ENCODE measurements at regions not wholly inside any gene's neighbourhood (a gene's known extent, or its start where the extent isn't known, plus 50 kb on each side); places are given as distances from the start of the nearest gene placed in this dataset.

DNA sequence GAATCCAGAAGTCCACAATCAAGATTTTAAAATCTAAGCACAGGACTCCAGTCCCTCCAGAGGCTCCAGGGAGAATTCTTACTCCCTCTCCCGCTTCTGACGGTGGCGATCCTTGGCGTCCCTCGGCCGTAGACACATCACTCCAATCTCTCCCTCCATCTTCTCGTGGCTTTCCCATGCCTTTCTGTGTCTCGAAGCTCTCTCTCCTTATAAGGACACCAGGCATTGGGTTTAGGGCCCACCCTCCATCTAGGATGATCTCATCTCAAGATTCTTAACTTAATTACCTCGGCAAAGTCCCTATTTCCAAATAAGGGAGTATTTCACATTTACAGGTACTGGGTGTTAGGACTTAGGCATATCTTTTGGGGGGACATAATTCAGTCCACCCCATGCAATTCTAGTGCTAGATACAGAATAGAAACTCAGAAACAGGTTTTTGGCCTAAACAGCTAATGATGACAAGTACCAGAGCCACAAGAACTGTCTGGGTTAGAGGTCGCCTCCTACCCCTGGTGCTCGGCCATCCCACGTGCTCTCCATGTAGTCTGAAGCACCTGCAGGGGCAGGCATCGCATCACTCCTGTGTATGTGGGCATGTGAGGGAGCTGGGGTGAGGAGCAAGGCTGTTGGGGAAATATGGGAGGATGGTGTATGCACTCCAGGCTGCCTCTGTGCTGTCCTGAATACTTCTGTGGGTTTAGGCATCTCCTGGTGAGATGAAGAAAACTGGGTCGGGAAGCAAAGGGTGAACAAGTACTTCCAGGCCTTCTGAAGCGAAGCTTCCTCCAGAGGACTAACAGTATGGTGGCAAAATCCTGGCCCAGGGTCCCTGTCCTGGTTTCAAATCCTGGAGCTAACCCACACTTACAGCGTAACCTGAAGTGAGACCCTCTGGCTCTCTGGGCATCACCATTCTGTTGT is 298.3 kb upstream of the ZMIZ1 start:
- peak; percentile 70 for DNase-seq

DNA sequence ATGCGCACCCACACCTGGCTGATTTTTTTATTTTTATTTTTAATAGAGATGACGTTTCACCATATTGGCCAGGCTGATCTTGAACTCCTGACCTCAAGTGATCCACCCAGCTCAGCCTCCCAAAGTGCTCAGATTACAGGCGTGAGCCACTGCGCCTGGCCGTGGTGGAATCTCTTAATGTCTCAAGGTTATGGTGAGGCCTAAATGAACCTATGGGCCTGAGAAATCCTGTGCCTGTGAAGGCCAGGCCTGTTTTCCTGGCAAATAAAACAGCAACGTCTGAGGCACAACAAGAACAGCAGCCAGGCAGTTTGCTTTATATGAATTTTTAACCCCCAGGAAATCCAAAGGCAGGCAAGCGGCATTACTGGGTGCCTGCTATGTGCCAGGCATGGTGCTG is 297.5 kb upstream of the ZMIZ1 start:
- no peak for DNase-seq

DNA sequence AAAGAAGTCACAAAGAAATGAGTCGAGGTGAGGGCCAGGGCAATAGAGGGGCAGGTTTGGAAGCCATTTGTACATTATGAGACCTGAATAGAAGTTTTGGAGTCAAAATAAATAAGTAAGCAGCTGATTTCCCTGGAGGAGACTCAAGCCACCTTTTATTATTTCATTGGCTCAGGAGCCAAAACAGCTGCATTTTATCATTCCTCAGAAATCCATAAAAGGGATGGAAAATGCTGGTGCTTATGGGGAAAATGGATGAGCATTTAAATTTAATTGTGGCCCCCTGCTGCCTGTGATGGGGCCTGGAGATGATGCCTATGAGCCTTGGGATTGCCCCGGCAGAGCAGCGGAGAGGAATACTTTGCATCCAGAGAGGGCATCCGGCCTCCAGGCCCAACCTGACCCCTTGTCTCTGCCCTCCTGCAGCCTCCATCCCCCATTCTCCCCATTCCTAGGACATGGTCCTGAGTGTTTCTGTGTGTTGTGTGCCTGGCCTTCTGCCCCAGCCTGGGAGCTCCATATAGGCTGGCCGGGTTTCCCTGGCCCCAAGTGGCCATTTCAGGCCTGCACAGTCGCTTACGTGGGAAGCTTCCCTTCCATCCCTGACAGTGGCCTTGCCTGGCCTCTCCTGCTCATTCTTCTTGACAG is 296.8 kb upstream of the ZMIZ1 start:
- DNase-seq, result no peak

DNA sequence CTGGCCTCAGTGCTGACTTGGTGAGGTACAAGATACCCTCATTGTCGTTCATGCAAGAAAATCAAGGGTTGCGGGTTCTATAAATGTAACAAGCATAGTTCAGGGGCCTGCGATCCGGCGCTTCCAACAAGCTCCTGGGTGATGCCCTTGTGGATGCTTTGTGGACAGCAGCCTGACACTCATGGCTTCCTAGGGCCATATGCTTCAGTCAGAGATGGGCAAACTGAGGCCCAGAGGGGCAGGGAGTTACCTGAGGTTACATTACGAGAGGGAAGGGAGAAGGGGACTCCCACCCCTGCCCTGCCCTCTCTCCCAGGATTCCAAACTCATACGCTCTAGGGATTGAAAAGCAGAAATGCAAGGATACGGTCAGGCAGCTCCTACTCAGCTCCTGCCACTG is 296.3 kb upstream of the ZMIZ1 start:
- no peak for DNase-seq

DNA sequence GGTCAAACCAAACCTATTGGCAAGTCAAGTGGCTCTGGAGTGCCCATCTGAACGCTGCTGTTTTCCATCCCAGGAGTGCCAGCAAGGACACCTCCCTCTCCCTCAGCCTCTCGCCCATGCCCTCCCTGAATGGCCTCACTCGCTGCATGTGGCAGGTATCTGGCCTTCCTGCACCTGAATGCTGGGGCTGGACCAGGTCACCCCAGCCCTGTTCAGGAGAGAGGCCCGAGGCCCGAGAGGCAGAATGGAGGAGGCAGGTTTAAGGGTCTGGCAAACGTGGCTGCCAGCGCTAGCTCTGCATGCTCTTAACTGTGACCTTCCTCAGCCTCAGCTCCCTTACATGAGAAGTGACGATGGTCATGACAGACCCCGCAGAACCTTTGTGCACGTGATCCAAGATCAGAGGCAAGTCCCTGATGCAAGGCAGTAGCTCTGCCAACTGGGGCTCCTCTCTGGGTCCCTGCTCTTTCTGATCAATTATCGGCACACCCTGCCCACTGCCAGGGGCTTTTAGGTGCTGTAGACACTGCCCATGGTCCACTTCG is 295.7 kb upstream of the ZMIZ1 start:
- DNase-seq, result no peak

DNA sequence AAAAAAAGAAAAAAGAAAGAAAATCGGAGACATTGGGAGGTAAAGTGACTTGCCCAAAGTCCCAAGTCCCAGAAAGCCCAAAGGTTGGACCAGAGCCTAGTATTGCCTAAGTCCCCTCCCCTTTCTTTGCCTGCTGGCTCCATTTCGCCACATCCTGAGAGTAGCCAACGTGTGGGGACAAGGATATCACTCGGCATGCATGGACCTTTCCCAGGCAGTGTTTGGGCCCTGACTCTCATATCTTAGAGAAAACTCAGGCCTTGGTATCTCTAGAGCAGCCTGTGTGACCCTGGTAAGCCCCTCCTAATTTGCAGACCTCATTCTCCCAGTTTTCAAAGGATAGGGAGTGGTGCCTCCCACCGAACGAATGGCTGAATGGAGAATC is 294.2 kb upstream of the ZMIZ1 start:
- DNase-seq, result no peak

DNA sequence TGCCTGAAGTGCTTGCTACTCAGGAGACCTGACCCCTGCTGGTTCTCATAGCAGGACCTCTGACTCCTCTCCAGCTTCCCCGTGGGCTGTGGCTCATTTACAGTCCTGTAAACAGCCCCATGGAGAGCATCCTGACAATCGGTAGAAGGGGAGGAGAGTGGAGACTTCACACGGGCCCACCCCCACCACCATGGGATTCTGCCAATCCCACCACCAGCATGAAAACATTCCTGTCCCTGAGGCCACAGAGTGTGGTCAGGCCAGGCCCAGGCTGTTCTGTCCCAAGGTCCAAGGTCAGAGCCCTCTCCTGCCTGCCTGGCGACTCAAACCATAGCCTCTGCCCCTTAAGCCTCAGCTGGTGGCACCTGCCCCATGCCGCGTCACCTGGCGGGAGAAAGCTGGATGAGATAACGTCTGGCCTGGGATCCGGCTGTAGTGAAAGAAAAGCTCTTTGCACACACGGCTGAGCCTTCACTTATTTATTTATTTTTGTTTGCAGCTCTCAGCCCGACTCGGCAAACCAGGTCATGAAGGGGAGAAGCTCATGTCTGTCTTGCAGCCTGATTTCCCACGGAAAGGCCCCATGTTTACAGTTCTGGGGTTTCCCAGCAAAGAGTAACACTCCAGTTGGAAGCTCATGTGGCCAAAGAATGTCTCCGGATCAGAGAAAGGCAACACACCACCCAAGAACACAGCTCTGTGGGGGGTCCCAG is 293.6 kb upstream of the ZMIZ1 start:
- no peak for DNase-seq

DNA sequence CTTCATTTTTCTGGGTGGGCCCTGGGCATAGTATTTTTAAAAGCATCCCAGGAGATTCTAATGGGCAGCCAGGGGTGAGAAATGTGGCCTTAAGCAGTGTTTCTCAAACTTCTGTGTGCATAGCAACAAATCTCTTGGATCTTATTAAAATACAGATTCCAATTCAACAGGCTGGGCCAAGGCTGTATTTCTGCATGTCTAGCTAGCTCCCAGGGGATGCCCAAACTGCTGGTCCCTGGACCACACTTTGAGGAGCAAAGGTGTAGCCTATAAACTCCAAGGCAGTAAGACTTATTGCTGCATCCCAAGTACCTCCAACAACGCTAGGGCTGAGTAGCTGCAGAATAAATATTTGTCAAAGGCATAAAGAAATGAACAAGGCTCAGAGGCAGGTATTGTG is 292.9 kb upstream of the ZMIZ1 start:
- DNase-seq, result no peak

DNA sequence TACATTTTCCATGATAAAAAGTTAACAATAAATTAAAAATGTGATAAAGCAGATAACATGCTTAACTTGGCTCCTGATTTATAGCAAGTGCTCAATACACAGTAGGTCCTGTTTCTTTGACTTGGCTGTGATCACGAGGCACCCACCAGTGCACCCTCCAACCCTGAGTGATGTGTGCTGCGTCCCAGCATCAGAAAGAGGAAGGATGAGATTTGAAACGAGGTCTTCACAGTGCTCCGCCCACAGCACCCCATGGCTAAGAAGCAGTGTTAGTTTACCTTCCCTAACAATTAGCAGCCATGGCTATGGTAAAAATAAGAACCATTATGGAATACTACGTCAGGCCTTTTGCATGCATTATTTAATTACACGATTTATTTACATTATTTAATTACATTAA is 292.0 kb upstream of the ZMIZ1 start:
- DNase-seq, result no peak

DNA sequence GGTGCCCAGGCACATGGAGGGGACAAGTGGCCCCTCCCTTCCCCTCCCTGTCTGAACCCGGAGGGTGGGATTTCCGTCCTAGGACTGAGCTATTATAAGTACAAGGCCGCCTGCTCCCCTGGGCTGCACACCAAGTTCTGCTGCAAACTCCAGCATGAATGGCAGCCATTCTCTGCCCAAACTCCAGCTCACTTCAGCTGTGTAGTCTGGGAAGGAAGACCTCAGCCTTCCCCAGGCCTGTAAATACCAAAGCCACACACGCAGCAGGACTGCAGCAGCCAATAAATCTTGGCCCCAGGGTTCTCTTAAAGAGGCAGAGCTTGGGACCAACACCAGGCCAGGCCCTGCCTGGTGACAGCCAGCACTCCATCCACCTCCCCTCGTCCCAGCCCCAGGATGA is 291.3 kb upstream of the ZMIZ1 start:
- no peak for DNase-seq

DNA sequence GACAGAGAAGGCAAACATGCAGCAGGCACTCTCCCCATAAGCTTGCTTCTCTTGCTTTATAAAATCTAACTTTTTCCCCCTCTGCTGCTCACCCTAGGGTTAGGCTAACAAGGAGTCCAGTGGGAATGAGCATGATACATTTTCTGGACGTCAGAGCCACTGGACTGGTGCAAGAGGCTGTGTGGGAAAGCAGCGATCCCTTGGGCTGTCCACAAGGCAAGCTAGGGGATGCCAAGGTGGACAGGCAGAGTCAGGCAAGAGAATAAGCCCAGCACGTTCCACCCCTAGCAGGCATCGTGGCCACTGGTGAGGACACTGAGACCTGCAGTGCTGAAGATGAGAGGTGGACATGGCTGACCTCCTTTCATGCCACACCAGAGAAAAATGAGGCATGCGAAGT is 290.9 kb upstream of the ZMIZ1 start:
- DNase-seq, result no peak

DNA sequence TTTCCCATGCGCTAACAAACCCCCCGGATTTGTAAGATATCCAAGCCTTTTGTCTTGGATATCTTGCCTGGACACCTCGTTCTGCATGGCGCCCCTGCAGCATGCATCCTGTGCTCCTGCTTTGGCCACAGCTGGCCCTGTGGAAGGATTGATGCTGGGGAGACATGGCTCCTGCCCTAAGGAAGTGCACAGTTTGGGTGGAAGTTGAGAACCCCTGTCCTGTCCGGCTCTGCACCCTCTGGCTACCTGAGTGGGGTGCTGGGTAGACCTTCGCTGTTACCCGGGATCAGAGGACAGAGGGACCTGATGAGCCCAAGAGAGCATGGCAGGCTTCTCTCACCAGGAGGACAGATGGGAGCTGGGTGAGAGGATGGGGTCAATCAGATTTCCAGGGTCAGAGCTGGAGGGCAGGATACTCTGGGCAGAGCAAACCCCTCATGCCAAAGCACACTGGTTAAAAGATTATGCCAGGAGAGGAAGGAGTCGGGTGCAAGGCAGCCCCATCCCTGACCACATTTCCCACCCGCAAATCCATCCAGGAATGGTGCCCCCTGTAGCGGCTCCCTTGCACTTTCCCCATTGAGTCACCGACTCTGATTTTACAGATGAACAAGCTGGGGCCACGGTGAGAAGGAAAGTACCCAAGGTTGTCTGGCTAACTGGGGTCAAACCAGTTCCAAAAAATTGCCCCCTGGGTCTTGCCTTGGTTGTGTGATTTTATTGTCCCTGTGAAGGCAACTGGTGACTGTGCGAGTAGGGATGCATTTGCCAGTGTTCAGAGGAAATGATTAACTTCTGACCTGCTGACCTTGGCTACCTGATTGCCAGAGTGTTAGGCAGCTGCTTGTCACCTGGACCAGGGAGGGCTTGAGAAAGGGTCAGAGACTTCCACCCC is 290.1 kb upstream of the ZMIZ1 start:
- no peak for DNase-seq

DNA sequence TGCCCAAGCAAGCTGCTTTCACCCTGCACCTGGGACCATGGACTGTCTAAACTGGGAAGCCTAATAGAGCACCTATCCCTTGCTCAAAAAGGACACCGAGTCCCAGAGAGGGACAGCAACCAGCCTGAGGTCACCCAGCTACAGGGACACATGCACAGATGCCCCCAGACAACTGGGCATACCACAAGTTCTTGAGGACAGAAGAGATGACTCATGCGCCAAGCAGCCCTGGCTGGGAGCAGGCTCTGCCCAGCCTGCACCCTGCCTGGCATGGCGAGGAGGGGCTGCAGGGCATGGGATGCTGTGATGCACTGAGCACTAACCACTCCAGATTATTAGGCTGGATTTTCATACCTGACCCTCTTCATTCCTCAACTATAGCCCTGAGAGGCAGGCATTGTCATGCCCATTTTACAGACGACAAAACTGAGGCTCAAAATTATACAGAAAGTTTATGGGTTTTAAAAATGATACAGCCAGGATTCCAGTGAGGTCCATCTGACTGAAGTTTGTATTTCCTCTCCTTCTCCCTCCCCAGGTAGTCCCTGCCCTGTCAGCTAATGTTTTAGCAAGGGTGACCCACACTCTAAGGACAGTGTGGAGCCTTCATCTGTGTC is 289.3 kb upstream of the ZMIZ1 start:
- no peak for DNase-seq

DNA sequence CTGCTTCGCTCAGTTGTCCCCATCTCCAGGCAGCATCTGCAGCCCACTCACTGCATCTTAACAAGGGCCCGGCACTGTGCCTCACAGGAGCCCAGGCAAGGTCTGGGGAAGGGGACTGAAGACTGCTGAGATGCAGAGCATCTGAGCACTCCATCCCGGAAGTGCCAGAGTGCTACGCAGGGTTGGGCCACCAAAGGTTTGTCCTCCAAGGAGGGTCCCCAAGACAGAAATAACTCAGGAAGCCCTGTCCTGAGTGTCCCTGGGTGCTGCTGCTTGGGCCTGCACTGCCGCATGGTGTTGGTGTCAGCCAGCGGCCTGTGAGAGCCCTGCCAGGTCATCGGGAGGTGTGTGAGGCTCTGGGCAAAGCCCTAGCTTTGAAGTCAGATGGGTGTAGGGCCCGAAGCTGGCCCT is 288.2 kb upstream of the ZMIZ1 start:
- DNase-seq, result no peak

DNA sequence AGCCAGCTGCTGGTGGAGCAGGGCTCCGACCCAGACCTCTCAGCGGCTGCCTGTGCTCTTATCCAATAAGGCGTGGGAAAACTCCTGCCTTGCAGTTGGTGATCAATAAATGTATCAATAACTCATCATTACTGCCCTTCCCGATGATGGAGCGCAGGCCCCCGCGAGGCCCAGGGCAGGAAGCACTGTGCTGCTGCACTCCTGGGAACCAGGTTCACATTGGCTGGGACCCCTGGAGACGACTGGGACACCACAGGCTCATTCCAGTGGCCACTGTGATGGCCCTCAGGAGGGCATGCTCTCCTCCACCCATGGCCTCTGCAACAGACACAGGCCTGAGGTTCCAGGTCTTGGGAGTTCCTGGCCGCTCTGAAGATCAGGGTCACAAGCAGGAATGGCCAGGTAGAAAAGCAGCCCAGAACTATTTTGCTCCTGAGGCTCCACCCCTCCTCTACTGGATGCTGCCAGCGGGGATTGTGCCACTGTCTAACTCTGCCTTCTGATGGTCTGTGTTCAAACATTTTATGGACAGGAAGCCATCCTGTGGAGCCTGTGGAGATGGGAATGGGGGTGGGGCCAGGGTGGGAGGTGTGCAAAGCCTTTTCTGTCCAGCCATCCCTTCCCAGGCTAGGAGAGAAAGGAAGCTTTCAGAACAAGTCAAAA is 287.4 kb upstream of the ZMIZ1 start:
- DNase-seq, result no peak

DNA sequence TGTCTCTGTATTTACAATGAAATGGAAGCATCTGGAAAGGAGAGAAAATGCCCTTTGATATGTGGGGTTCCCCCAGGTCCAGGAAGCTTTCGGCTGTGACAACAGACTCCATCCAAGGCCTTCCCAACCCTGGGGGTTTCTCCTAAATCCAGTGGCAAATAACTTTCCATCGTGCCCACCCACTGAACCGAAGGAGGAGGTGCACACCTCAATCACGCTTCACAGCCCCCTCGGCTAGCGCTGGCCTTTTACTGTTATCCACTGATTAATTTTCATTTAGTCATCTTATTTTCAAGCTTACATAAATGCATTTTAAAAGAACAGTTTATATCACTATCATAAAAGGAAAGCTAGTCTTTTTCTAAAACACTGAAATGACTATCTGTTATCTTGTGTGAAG is 286.8 kb upstream of the ZMIZ1 start:
- no peak for DNase-seq

DNA sequence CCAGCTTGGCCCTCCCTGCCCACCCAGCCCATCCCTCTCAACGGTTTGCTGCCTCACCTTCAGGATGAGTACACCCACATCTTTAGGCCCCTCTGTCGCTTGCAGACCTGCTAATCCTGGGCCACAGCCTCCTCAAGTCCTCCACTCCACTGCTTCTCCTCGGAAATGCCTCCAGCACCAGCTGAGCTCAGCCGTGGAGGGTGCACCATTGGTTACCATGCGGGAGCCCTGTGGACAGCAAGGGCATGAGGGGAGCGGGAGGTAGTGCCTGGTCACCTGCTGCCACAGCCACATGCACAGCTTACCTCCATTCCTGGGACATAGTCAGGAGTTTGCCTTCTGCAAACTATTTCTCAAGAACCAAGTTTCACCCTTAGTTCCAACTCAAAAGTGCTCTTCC is 286.3 kb upstream of the ZMIZ1 start:
- DNase-seq, result no peak

DNA sequence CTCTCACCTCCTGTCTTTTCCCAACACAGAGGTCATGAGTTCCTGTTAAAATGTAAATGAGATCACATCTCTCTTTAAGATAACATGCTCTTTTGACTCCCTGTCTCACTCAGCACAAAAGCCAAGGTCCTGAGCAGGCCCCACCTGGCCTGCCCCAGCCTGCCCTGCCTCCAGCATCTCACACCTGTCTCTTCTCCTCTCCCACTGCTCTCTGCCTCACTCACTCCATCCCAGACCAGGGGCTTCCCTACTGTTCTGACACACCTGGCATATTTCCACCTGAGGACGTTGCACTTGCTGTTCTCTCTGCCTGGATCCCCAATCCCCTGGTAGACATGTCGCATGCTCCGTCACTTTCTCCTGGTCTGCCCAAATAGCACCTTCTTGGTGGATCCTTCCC is 285.0 kb upstream of the ZMIZ1 start:
- no peak for DNase-seq

DNA sequence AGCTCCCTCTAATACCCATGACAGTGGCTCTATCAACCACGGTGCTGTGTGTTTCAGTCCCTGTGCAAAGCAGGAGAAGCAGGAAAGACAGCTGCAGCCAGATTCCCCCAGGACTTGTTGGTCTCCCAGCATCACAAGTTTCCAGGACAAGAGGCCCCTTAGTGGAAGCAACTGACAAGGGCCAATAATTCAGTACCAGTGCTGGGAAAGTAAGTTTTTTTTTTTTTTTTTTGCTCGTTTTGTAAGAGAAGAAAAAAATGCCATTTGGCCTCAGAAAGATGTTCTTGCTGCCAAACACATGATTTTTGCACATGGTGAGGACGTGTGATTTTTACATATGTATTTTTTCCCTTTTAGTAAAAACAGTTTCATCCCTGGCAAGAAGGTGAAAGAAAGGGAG is 284.2 kb upstream of the ZMIZ1 start:
- no peak for DNase-seq

DNA sequence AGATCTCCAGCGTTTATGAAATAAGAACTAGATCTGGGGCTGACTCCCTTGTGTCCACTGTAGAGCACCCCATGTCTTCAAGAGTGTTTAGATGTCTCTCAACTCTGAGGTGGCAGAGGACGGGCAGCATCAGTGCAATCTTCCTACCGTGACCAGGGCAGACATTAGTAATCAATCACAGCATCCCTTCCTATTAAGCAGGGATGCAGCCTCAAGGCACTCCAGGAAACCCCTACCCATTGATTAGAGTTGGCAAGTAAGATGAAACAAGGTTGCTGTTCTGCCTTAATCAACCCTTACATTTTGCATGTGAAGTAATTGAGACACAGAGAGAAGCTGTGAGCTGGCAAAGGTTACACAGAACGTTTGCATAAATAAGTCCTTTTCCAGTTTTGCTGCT is 283.7 kb upstream of the ZMIZ1 start:
- no peak for DNase-seq

DNA sequence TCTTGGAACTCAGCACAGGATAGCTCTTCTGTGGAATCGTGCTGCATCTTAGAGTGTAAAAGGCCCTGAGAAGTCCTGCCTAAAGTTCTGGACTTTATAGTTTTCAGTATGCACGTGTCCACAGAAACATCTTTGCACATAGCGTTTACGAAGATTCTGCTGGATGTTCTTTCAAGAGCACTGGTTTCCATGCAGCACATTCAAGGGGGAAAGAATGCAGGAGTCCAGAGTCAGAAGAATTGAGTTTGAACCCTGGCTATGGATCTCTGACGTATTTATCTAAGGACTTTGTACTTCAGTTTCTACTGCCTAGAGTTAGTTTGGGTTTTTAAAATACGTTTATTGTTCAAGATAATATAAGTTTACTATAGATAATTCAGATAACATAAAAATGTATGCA is 282.8 kb upstream of the ZMIZ1 start:
- DNase-seq, result no peak

DNA sequence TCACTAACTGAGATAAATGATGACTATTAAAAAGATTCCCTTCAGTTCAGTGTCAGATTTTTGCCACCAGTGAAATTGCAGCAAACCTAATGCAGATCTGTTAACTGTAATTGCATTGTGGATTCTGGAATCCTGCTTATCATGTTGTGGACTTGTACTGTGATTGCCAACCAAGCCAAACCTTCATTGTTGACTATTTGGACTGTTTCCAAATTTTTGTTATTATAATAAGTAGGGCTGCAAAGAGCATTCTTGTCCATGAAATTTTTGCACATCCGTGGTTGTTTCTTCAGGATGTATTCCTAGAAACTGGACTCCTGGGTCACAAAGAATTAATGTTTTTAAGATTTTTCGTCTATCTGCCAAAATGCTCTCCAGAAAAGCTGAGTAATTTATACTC is 281.6 kb upstream of the ZMIZ1 start:
- no peak for DNase-seq
